Neural progenitor cell (in vitro differentiated cells): ENCODE measurements at regions not wholly inside any gene's neighbourhood (a gene's known extent, or its start where the extent isn't known, plus 50 kb on each side); places are given as distances from the start of the nearest gene placed in this dataset.

Experiments
- CTCF ChIP-seq: fragments of 200-600 bp; sonication (generic); IDR thresholded peaks from 2 replicates; pipeline ENCODE4 v1.5.1; 2017; ENCODE audit warnings: antibody characterized with exemption, mild to moderate bottlenecking
- EZH2 ChIP-seq: fragments of 200-600 bp; sonication (generic); IDR thresholded peaks from 2 replicates; pipeline ENCODE4 v1.6.1; 2017; ENCODE audit warnings: antibody characterized with exemption, mild to moderate bottlenecking, moderate library complexity
- EZH2phosphoT487 ChIP-seq: fragments of 200-600 bp; sonication (generic); IDR thresholded peaks from 2 replicates; pipeline ENCODE4 v1.6.1; 2017; ENCODE audit warnings: antibody characterized with exemption

- TF ChIP-seq CTCF (no peak), EZH2 (no peak), EZH2phosphoT487 (no peak)
Observed at GRCh38 chr2:106269591-106270291, 75.6 kb upstream of the UXS1 start.
